Erythroblast (primary cell): ENCODE measurements at regions not wholly inside any gene's neighbourhood (a gene's known extent, or its start where the extent isn't known, plus 50 kb on each side); places are given as distances from the start of the nearest gene placed in this dataset.

Source experiments
- GATA1 ChIP-seq: IDR thresholded peaks from 2 replicates; pipeline ENCODE4 v1.6.1; 2011; ENCODE audit warnings: low read depth, mild to moderate bottlenecking, control low read depth, low read length, moderate library complexity
- POLR2A ChIP-seq: IDR thresholded peaks from 2 replicates; pipeline ENCODE4 v1.6.1; 2011; ENCODE audit warnings: mild to moderate bottlenecking, low read length

DNA sequence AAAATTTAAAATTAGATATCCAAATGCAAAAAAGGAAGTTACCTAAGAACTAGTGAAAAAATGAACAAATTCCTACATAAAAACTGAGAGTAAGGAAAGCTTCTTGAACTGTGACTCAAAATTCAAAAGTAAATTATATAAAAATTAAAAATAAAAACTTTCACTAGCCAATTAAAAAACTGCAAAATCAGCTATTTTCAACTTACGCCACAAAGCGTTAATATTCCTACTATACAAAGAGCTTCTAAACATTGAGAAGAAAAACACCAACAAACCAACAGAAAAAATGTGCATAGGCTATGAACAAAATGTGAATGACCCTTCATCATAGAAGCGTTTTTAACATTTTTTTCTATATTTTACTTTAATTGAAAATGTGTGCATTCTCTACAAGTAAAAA is 445.7 kb downstream of the CDH2 start:
- TF ChIP-seq POLR2A (no peak), GATA1 (no peak)
